ENCODE measurements at regions not wholly inside any gene's neighbourhood (a gene's known extent, or its start where the extent isn't known, plus 50 kb on each side); places are given as distances from the start of the nearest gene placed in this dataset.
"Not testable (repeated sequence)": the region's sequence is repeated elsewhere in the genome, so short reads cannot be mapped to it uniquely, and the experiment has no call there.

DNA sequence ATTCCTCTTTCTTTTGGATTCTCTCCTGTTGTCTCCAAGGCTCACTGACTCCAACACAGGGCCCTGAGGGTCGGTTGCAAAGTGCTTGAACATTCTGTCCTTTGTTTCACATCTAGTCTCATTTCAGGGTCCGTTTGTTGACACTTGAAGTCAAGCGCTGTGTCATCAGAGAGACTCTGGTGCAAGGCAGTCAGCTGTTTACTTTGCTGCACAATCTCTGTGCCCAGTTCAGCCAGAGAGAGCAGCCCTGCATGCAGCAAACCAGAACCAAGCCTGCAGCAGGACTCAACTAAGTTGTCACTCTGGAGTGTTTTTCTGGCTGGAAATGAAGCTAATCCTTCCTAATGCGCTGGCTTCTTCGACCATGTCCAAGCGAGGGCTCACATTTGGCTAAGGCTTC lies 77.6 kb upstream of the DPP6 start:
- TF ChIP-seq, protein P1, sequence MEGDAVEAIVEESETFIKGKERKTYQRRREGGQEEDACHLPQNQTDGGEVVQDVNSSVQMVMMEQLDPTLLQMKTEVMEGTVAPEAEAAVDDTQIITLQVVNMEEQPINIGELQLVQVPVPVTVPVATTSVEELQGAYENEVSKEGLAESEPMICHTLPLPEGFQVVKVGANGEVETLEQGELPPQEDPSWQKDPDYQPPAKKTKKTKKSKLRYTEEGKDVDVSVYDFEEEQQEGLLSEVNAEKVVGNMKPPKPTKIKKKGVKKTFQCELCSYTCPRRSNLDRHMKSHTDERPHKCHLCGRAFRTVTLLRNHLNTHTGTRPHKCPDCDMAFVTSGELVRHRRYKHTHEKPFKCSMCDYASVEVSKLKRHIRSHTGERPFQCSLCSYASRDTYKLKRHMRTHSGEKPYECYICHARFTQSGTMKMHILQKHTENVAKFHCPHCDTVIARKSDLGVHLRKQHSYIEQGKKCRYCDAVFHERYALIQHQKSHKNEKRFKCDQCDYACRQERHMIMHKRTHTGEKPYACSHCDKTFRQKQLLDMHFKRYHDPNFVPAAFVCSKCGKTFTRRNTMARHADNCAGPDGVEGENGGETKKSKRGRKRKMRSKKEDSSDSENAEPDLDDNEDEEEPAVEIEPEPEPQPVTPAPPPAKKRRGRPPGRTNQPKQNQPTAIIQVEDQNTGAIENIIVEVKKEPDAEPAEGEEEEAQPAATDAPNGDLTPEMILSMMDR (IDR thresholded peaks at IDR 0.05; ENCODE audit: insufficient read depth, low read depth, low read length), result not testable (repeated sequence)
- TF ChIP-seq EZH2 (IDR thresholded peaks at IDR 0.05; ENCODE audit: insufficient read depth, low read length), result not testable (repeated sequence)
